PC-3 (cell line): ENCODE measurements at regions not wholly inside any gene's neighbourhood (a gene's known extent, or its start where the extent isn't known, plus 50 kb on each side); places are given as distances from the start of the nearest gene placed in this dataset.

Experiments used
- ATAC-seq: fragments of 200-7000 bp; cut with Tn5 transposase; 2 replicates; pipeline ENCODE4 v1.9.1; 2020; ENCODE audit warnings: mild to moderate bottlenecking, moderate library complexity
- BruUV-seq: library from RNA; stranded (reverse); fragments of 400-500 nt; replicated peaks from 2 replicates; lab custom pipeline; 2021; lab: Mats Ljungman, UMichigan
- CTCF ChIA-PET: fragments of 300-600 bp; sonication (Branson Sonifier 250); formaldehyde crosslinking; loops from one replicate; lab custom pipeline; 2022; ENCODE audit warnings: antibody characterized with exemption; lab: Charles Lee
- POLR2A ChIA-PET: fragments of 300-600 bp; sonication (Branson Sonifier 250); formaldehyde crosslinking; loops from one replicate; lab custom pipeline; 2022; ENCODE audit warnings: antibody characterized with exemption; ENCODE audit not compliant: unreplicated experiment; lab: Charles Lee
- DNase-seq: peaks from one replicate; pipeline ENCODE4 v3.0.0-alpha.2; 2015
- H2AFZ ChIP-seq: fragments of 300-600 bp; sonication (generic); 2 replicates; pipeline ENCODE4 v1.6.0; 2016; ENCODE audit warnings: antibody characterized with exemption, low read length
- H3F3A ChIP-seq: fragments of 300-600 bp; sonication (generic); one replicate; pipeline ENCODE4 v1.6.0; 2017; ENCODE audit warnings: antibody characterized with exemption, low read length, control low read depth, mild to moderate bottlenecking; ENCODE audit not compliant: unreplicated experiment
- H3K27ac ChIP-seq: fragments of 300-600 bp; sonication (generic); 2 replicates; pipeline ENCODE4 v1.5.1; 2016; ENCODE audit warnings: mild to moderate bottlenecking, low read length
- H3K27me3 ChIP-seq: fragments of 300-600 bp; sonication (generic); 2 replicates; pipeline ENCODE4 v1.6.1; 2016; ENCODE audit warnings: low read length, mixed read lengths
- H3K36me3 ChIP-seq: fragments of 300-600 bp; sonication (generic); 2 replicates; pipeline ENCODE4 v1.6.1; 2016; ENCODE audit warnings: low read depth, mixed run types, low read length, mixed read lengths
- H3K4me1 ChIP-seq: fragments of 300-600 bp; sonication (generic); 2 replicates; pipeline ENCODE4 v1.5.1; 2016; ENCODE audit warnings: low read length; ENCODE audit not compliant: insufficient read depth
- H3K4me2 ChIP-seq: fragments of 300-600 bp; sonication (generic); 2 replicates; pipeline ENCODE4 v1.6.0; 2016; ENCODE audit warnings: low read length
- H3K4me3 ChIP-seq: fragments of 300-600 bp; sonication (generic); 2 replicates; pipeline ENCODE4 v1.5.1; 2016; ENCODE audit warnings: mild to moderate bottlenecking, low read length, mixed read lengths
- H3K79me2 ChIP-seq: fragments of 300-600 bp; sonication (generic); 2 replicates; pipeline ENCODE4 v1.6.1; 2017; ENCODE audit warnings: low read length, mixed read lengths
- H3K9ac ChIP-seq: fragments of 300-600 bp; sonication (generic); 2 replicates; pipeline ENCODE4 v1.6.0; 2016; ENCODE audit warnings: mild to moderate bottlenecking, low read length
- H3K9me2 ChIP-seq: fragments of 300-600 bp; sonication (generic); replicated peaks from 2 replicates; pipeline ENCODE4 v1.6.1; 2016; ENCODE audit warnings: mixed run types, low read length, mixed read lengths
- H3K9me3 ChIP-seq: fragments of 300-600 bp; sonication (generic); 2 replicates; pipeline ENCODE4 v1.6.1; 2016; ENCODE audit warnings: low read length, mixed read lengths
- H4K20me1 ChIP-seq: fragments of 300-600 bp; sonication (generic); 2 replicates; pipeline ENCODE4 v1.6.1; 2016; ENCODE audit warnings: low read length, mixed read lengths
- CTCF ChIP-seq: fragments of 300-600 bp; sonication (generic); conservative IDR thresholded peaks from 2 replicates; pipeline ENCODE4 v1.5.1; 2017; ENCODE audit warnings: antibody characterized with exemption, low read depth, mild to moderate bottlenecking, low read length
- EZH2 ChIP-seq: fragments of 300-600 bp; sonication (generic); IDR thresholded peaks from one replicate; pipeline ENCODE4 v1.6.1; 2017; ENCODE audit warnings: antibody characterized with exemption, mild to moderate bottlenecking, low read length; ENCODE audit not compliant: unreplicated experiment
- EZH2phosphoT487 ChIP-seq: fragments of 300-600 bp; sonication (generic); IDR thresholded peaks from 2 replicates; pipeline ENCODE4 v1.6.1; 2018; ENCODE audit warnings: mild to moderate bottlenecking, antibody characterized with exemption, low read length, borderline replicate concordance
- intact Hi-C: fragments of 100-400 bp; cut with micrococcal nuclease; formaldehyde crosslinking; loops from 2 replicates; pipeline ENCODE4 v1.9.0; 2023

GRCh38 chr3:68458581-68458980, 473.8 kb downstream of the TAFA4 start:
- H3K9me3 ChIP-seq, result no peaks in the 10 kb centered on the region
- TF ChIP-seq EZH2 (no peak), CTCF (no peak), EZH2phosphoT487 (no peak)
- POLR2A ChIA-PET, result no interaction called here
- no peak for DNase-seq
- H3F3A ChIP-seq, result no peaks in the 10 kb centered on the region
- no peaks in the 10 kb centered on the region for H3K9me2 ChIP-seq
- H3K27ac ChIP-seq, result no peak overlapping the region
- no TSS peak for BruUV-seq
- H3K9ac ChIP-seq, result no peak overlapping the region
- H3K79me2 ChIP-seq, result no peaks in the 10 kb centered on the region
- intact Hi-C loops, result no loop called here
- H3K4me3 ChIP-seq, result no peak overlapping the region
- no peaks in the 10 kb centered on the region for H3K36me3 ChIP-seq
- no peak overlapping the region for H3K4me2 ChIP-seq
- no peak for ATAC-seq
- CTCF ChIA-PET, result no interaction called here
- H2AFZ ChIP-seq, result no peak overlapping the region
- H4K20me1 ChIP-seq, result no peaks in the 10 kb centered on the region
- no peaks in the 10 kb centered on the region for H3K4me1 ChIP-seq
- no peaks in the 10 kb centered on the region for H3K27me3 ChIP-seq

DNA sequence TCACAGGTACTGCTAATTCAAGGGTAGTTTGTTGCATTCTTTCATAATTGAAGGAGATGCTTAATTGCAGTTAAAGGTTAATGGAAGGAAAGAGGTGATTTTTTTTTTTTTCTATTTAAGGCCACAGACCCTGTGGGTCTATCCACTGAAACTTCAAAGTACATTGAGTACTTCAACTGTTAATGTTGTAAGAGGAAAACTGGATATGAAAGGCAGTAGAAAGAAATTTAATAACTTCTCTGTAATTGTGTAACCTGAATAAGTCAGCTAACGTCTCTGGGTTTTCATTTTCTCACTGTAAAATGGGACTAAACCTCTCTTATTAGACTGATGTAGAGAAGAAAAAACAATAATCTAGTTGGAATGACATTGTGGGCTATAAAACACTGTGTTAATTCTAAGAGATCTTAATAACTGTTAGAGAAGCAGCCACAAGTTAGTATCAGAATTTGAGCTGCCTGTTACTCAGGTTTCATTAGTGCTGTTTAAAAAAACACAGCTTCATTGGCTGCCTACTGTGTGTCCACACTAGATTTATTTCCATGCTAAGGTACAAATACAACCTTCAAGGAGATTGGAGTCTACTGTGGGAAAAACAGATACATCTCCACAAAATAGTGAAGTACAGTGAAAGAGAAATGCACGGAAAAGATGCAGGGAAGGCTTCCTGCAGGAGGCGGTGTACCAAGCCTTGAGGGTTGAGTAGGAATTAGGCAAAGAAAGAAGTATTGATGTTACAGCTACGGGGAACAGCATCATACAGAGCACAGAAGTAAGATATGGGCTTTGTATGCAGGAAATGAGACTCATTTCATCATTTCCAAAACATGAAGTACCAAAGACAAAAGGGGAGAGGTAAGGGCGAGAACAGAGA, 483.6 kb downstream of the TAFA4 start:
- no peak overlapping the region for H3K9ac ChIP-seq
- no peaks in the 10 kb centered on the region for H3K79me2 ChIP-seq
- intact Hi-C loops, result no loop called here
- ChIA-PET CTCF (no interaction called here), POLR2A (no interaction called here)
- H3K4me1 ChIP-seq, result no peaks in the 10 kb centered on the region
- no peak overlapping the region for H3K4me3 ChIP-seq
- no peaks in the 10 kb centered on the region for H3K9me3 ChIP-seq
- H3K4me2 ChIP-seq, result no peak overlapping the region
- no peak overlapping the region for H2AFZ ChIP-seq
- no peaks in the 10 kb centered on the region for H3K36me3 ChIP-seq
- BruUV-seq, result no TSS peak
- H3F3A ChIP-seq, result no peaks in the 10 kb centered on the region
- H3K27me3 ChIP-seq, result no peaks in the 10 kb centered on the region
- no peak for TF ChIP-seq EZH2
- TF ChIP-seq CTCF, result no peak
- no peak for TF ChIP-seq EZH2phosphoT487
- H3K27ac ChIP-seq, result no peak overlapping the region
- no peaks in the 10 kb centered on the region for H3K9me2 ChIP-seq
- ATAC-seq (no peak), DNase-seq (no peak)
- H4K20me1 ChIP-seq, result no peaks in the 10 kb centered on the region

GRCh38 chr3:68447885-68448284, 484.5 kb downstream of the TAFA4 start:
- Histone ChIP-seq H3K79me2 (no peaks in the 10 kb centered on the region), H3K4me2 (no peak overlapping the region), H2AFZ (no peak overlapping the region), H3K27me3 (no peaks in the 10 kb centered on the region), H3F3A (no peaks in the 10 kb centered on the region), H3K4me1 (no peaks in the 10 kb centered on the region), H3K9me2 (no peaks in the 10 kb centered on the region), H3K27ac (no peak overlapping the region), H4K20me1 (no peaks in the 10 kb centered on the region), H3K4me3 (no peak overlapping the region), H3K36me3 (no peaks in the 10 kb centered on the region), H3K9ac (no peak overlapping the region), H3K9me3 (no peaks in the 10 kb centered on the region)
- BruUV-seq, result no TSS peak
- ChIA-PET CTCF (no interaction called here), POLR2A (no interaction called here)
- no peak for DNase-seq
- no peak for ATAC-seq
- no peak for TF ChIP-seq EZH2phosphoT487
- no peak for TF ChIP-seq CTCF
- no peak for TF ChIP-seq EZH2
- intact Hi-C loops, result no loop called here
